Pancreas (tissue), 10 donors: ENCODE measurements at regions not wholly inside any gene's neighbourhood (a gene's known extent, or its start where the extent isn't known, plus 50 kb on each side); places are given as distances from the start of the nearest gene placed in this dataset.

Experiments
- ATAC-seq, 4 donors: fragments of 200-7000 bp; cut with Tn5 transposase; one replicate each; pipeline versions ENCODE4 v1.8.0 to v1.9.1; 2020; ENCODE audit warnings: mild to moderate bottlenecking in 4 of 4, moderate library complexity in 4 of 4
- DNase-seq, 6 donors: peaks; one replicate each; pipeline ENCODE4 v3.0.0-alpha.2; 2020
- FAIRE-seq: peaks from 2 replicates; lab custom pipeline; 2012; peaks lifted over from hg19 to GRCh38; lab: Jason Lieb, UNC
- H3K27ac ChIP-seq, 4 donors: fragments of 200-600 bp; sonication (generic); 1 replicate in 3 of 4; 2 replicates in 1 of 4; pipeline versions ENCODE4 v1.5.0 to v1.8.0; 2020
- H3K27me3 ChIP-seq, 4 donors: fragments of 200-600 bp; one replicate each; pipeline ENCODE4 v1.8.0; 2021
- H3K36me3 ChIP-seq, 3 donors: fragments of 200-600 bp; sonication (generic) in 1 of 3; one replicate each; pipeline versions ENCODE4 v1.5.0 to v1.8.0; 2020 to 2021
- H3K4me1 ChIP-seq, 3 donors: fragments of 200-600 bp; one replicate each; pipeline ENCODE4 v1.8.0; 2021
- H3K4me3 ChIP-seq, 4 donors: fragments of 200-600 bp; sonication (generic) in 2 of 4; one replicate each; pipeline versions ENCODE4 v1.5.0 to v1.8.0; 2020 to 2021
- H3K9me3 ChIP-seq, 4 donors: fragments of 200-600 bp; one replicate each; pipeline ENCODE4 v1.8.0; 2021
- CTCF ChIP-seq, 4 donors: fragments of 200-600 bp; sonication (generic) in 3 of 4; IDR thresholded peaks; one replicate each; pipeline versions ENCODE4 v1.5.0 to v1.8.0; 2021; ENCODE audit warnings: antibody characterized with exemption in 4 of 4
- WGBS, 2 donors: extraction: QIAGEN DNeasy Blood & Tissue Kit; methylation state at CpG; one replicate each; pipeline ENCODE4 v1.1.7; 2013; 5-methylcytosine and 5-hydroxymethylcytosine counted together
- intact Hi-C, 3 donors: fragments of 100-400 bp; cut with DNase I; formaldehyde crosslinking; loops; one replicate each; pipeline versions ENCODE4 v1.11.1 to v1.14.2; 2022
- donor health status: healthy with polysubstance abuse.
- donor health status: DM: no; HTN: no; CAD: no; lungs with moderate emphysema.
- donor health status: DM: no; HTN: no; CAD: no.
- donor health status: control.
- donor health status: control.
- donor health status: Bipolar disorder and iron deficiency.
- donor health status: DM: yes; HTN: yes; CAD: no.
- donor health status: DM: no; HTN: no; CAD: no.
- donor health status: DM: no; HTN: no; CAD: no.
- donor health status: DM: yes; HTN: yes; CAD: no.

GRCh38 chr2:226132323-226133215 lies 667.1 kb downstream of the IRS1 start:
- 92 to 93% methylated on average over 5 of the region's 5 CpGs for WGBS, 2 donors
- Histone ChIP-seq H3K36me3 (no peaks in the 10 kb centered on the region), H3K27ac (no peak overlapping the region), H3K27me3 (no peaks in the 10 kb centered on the region), H3K4me1 (peaks cover 0 to 11% (median 7%) of the 10 kb centered on the region in 3 donors), H3K9me3 (no peaks in the 10 kb centered on the region), H3K4me3 (no peak overlapping the region)
- no peak for DNase-seq
- TF ChIP-seq CTCF (IDR thresholded peaks at IDR 0.05) = no peak
- intact Hi-C loops = no loop called here
- FAIRE-seq = no peak
- no peak for ATAC-seq

DNA sequence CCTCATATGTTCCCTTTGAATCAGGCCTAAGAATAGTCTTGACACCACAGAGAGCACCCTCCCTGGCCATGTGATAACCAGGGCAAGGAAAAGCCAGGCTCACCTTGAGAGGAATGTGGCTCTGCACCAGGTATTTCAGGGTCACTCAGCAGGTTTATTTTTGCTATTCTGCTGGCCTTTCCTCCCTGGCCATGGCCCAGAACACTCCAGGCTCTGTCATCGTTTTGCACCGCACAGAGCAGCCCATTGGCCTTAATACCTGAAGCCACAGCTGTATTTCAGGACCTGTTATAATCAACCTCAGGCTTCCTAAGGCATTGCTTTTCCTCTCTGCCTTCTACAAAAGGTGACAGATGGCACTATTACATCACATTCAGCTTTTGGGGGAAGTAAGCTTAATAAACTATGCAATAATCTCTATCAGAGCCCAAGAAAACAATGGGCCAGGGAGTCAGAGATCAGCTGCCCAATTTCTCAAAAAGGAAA lies 668.3 kb downstream of the IRS1 start:
- no peaks in the 10 kb centered on the region for H3K36me3 ChIP-seq
- no peak for TF ChIP-seq CTCF (IDR thresholded peaks at IDR 0.05)
- H3K4me1 ChIP-seq = peaks cover 0 to 8% (median 7%) of the 10 kb centered on the region in 3 donors
- 11 to 14% methylated on average over 2 of the region's 2 CpGs for WGBS, 2 donors
- peak overlapping the region in 2 of 4 donors; percentile 29 to 61 for H3K27ac ChIP-seq
- no peaks in the 10 kb centered on the region for H3K9me3 ChIP-seq
- intact Hi-C loops = no loop called here
- no peak overlapping the region for H3K4me3 ChIP-seq
- FAIRE-seq = no peak
- no peaks in the 10 kb centered on the region for H3K27me3 ChIP-seq
- ATAC-seq = peak; percentile 79 to 95 (median 94)
- DNase-seq = peak in 4 of 6 donors; percentile 43 to 69 (median 56)

GRCh38 chr2:226130192-226130591 lies 669.4 kb downstream of the IRS1 start:
- Histone ChIP-seq H3K4me1 (peaks cover 0 to 11% (median 8%) of the 10 kb centered on the region in 3 donors), H3K9me3 (no peaks in the 10 kb centered on the region), H3K36me3 (no peaks in the 10 kb centered on the region), H3K27ac (no peak overlapping the region), H3K27me3 (no peaks in the 10 kb centered on the region), H3K4me3 (no peak overlapping the region)
- DNase-seq (no peak), FAIRE-seq (no peak), ATAC-seq (no peak)
- TF ChIP-seq CTCF (IDR thresholded peaks at IDR 0.05) = no peak
- 89 to 94% methylated on average over 2 of the region's 2 CpGs for WGBS, 2 donors
- intact Hi-C loops = no loop called here

- no peaks in the 10 kb centered on the region for H3K27me3 ChIP-seq
- peaks cover 0 to 22% (median 17%) of the 10 kb centered on the region in 3 donors for H3K4me1 ChIP-seq
- WGBS, 2 donors = 84 to 85% methylated on average over 1 of the region's 1 CpG
- no peaks in the 10 kb centered on the region for H3K9me3 ChIP-seq
- DNase-seq = no peak
- H3K4me3 ChIP-seq = no peak overlapping the region
- no peaks in the 10 kb centered on the region for H3K36me3 ChIP-seq
- no peak overlapping the region for H3K27ac ChIP-seq
- intact Hi-C loops = no loop called here
- no peak for ATAC-seq
- no peak for TF ChIP-seq CTCF (IDR thresholded peaks at IDR 0.05)
- no peak for FAIRE-seq
These were observed 671.9 kb downstream of the IRS1 start for GRCh38 chr2:226127682-226128081.

DNA sequence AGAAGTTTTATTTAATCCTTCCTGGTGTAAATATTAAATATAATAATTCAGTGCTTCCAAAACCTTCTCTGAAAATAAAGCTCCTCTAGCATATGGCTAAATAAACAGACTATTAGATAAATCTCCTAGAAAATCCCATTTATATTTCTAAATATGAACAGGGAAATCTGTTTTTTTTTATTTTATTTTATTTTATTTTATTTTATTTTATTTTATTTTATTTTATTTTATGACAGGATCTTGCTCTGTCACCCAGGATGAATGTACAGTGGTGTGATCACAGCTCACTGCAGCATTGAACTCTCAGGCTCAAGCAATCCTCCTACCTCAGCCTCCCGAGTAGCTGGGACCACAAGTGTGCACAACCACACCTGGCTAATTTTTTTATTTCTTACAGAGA lies 673.5 kb downstream of the IRS1 start:
- no peak for TF ChIP-seq CTCF (IDR thresholded peaks at IDR 0.05)
- peaks cover 0 to 14% (median 13%) of the 10 kb centered on the region in 3 donors for H3K4me1 ChIP-seq
- H3K4me3 ChIP-seq = no peak overlapping the region
- WGBS, 2 donors = 83 to 84% methylated on average over 1 of the region's 1 CpG
- no peak overlapping the region for H3K27ac ChIP-seq
- intact Hi-C loops = no loop called here
- FAIRE-seq (no peak), DNase-seq (no peak), ATAC-seq (no peak)
- no peaks in the 10 kb centered on the region for H3K9me3 ChIP-seq
- H3K27me3 ChIP-seq = no peaks in the 10 kb centered on the region
- no peaks in the 10 kb centered on the region for H3K36me3 ChIP-seq
